AG10803 (cell line): ENCODE measurements at regions not wholly inside any gene's neighbourhood (a gene's known extent, or its start where the extent isn't known, plus 50 kb on each side); places are given as distances from the start of the nearest gene placed in this dataset.
"Not testable (repeated sequence)": the region's sequence is repeated elsewhere in the genome, so short reads cannot be mapped to it uniquely, and the experiment has no call there.

Source experiments
- DNase-seq: peaks from one replicate; pipeline ENCODE4 v3.0.0; 2010; ENCODE audit warnings: low read depth
- H3K4me3 ChIP-seq: 2 replicates; pipeline ENCODE4 v1.5.1; 2011; ENCODE audit warnings: mild to moderate bottlenecking, low read length, control low read depth
- TF ChIP-seq, protein P1 (sequence below): conservative IDR thresholded peaks from 2 replicates; pipeline ENCODE4 v1.5.1; 2011; ENCODE audit warnings: mild to moderate bottlenecking, low read length, control low read depth, inconsistent platforms

DNA sequence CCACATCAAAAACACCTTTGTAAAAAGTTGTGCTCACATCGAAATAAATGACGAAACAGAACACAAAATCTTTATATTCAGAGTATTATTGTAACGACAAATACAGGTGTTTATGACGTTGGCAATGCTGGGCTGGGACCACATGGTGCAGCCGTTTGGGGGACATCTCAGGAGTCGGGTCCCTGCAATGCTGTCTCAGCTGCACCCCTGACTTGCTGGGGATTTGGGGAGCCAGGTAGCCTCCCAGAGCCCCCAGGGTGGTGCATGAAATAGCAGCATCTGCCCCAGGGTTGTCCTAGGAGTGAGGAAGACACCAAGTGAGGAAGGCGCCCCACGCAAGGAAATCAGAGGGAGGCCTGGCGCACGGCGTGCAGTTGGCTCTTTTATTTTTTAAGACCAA is 1526.8 kb downstream of the BRD1 start:
- TF ChIP-seq, protein P1, sequence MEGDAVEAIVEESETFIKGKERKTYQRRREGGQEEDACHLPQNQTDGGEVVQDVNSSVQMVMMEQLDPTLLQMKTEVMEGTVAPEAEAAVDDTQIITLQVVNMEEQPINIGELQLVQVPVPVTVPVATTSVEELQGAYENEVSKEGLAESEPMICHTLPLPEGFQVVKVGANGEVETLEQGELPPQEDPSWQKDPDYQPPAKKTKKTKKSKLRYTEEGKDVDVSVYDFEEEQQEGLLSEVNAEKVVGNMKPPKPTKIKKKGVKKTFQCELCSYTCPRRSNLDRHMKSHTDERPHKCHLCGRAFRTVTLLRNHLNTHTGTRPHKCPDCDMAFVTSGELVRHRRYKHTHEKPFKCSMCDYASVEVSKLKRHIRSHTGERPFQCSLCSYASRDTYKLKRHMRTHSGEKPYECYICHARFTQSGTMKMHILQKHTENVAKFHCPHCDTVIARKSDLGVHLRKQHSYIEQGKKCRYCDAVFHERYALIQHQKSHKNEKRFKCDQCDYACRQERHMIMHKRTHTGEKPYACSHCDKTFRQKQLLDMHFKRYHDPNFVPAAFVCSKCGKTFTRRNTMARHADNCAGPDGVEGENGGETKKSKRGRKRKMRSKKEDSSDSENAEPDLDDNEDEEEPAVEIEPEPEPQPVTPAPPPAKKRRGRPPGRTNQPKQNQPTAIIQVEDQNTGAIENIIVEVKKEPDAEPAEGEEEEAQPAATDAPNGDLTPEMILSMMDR, result no peak
- DNase-seq, result no peak
- no peak overlapping the region for H3K4me3 ChIP-seq

- DNase-seq, result no peak
- TF ChIP-seq, protein P1, result no peak
- no peak overlapping the region for H3K4me3 ChIP-seq
These were observed 1527.9 kb downstream of the BRD1 start for GRCh38 chr22:48299801-48300200.

DNA sequence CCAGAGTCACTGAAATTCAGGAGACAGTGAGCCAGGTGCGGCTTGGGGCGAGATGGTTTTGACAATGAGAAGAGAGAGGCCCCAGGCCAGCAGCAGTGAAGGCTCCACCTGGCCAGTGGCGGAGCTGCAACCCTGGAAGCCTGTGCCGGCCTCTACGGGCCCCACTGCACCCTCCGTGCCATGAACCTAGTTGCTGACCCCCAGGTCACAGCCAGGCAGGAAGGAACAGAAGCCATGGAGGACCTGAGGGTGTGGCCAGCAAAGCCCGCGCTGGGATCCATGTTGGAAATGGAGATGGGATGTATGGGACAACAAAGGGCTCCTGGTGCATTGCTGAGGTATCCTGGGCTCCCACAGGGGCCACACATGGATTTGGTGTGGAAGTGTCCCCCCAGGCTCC is 1528.5 kb downstream of the BRD1 start:
- H3K4me3 ChIP-seq, result no peak overlapping the region
- DNase-seq, result no peak
- TF ChIP-seq, protein P1, result no peak

- DNase-seq, result no peak
- no peak overlapping the region for H3K4me3 ChIP-seq
- TF ChIP-seq, protein P1, result no peak
These were observed 1530.4 kb downstream of the BRD1 start for GRCh38 chr22:48297296-48297695.

GRCh38 chr22:48289954-48290353 is 1527.5 kb downstream of the TBC1D22A start:
- H3K4me3 ChIP-seq, DNase-seq: not testable (repeated sequence)

DNA sequence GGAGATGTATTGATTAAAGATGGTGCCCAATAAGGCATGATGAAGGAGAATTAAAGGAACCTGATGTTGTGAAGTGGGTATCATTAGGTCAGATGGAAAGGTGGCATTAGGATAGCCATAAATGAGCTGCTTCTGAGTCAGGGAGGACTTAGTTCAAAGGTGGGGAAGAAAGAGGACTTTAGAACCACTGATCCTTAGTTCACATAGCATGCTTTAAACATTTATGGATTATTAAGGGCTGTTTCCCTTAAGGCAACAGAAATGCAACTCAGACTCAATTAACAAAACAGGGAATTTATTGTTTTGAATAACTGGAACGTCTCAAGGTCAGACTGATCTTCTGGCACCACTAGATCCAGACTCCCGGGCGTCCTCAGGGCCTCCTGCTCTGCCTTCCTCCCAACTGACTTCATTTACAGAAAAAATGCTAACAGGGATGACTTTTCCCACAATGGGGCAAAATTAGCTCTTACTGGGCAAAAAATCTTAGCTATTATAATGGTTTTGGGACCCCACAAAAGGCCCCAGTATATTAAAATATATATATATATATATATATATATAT is 1526.0 kb downstream of the TBC1D22A start:
- DNase-seq, result no peak
- TF ChIP-seq, protein P1, result no peak
- no peak overlapping the region for H3K4me3 ChIP-seq

GRCh38 chr22:48287031-48287430 is 1524.6 kb downstream of the TBC1D22A start:
- no peak overlapping the region for H3K4me3 ChIP-seq

More at GRCh38 chr22:48287031-48287430, 1524.6 kb downstream of the TBC1D22A start:
- TF ChIP-seq, protein P1, result no peak
- no peak for DNase-seq
